NAMALWA (cell line): ENCODE measurements at regions not wholly inside any gene's neighbourhood (a gene's known extent, or its start where the extent isn't known, plus 50 kb on each side); places are given as distances from the start of the nearest gene placed in this dataset.

ENCODE experiments used
- DNase-seq: peaks from one replicate; pipeline ENCODE4 v3.0.0-alpha.2; 2015; ENCODE audit warnings: low spot score

GRCh38 chr5:124645396-124645795 is 101.0 kb downstream of the ZNF608 start:
- DNase-seq, result no peak

- no peak for DNase-seq
Observed at GRCh38 chr5:124644582-124644981, 101.9 kb downstream of the ZNF608 start.

GRCh38 chr5:124644138-124644537 is 102.3 kb downstream of the ZNF608 start:
- no peak for DNase-seq

- no peak for DNase-seq
Observed at GRCh38 chr5:124643336-124643735, 103.1 kb downstream of the ZNF608 start.

GRCh38 chr5:124642151-124642550 is 104.3 kb downstream of the ZNF608 start:
- DNase-seq, result no peak

GRCh38 chr5:124641154-124641792 is 105.2 kb downstream of the ZNF608 start:
- DNase-seq, result no peak

GRCh38 chr5:124639095-124639665 is 107.3 kb downstream of the ZNF608 start:
- no peak for DNase-seq

GRCh38 chr5:124637011-124637410 is 109.4 kb downstream of the ZNF608 start:
- DNase-seq, result no peak

- no peak for DNase-seq
Observed at GRCh38 chr5:124634741-124635323, 111.6 kb downstream of the ZNF608 start.

- no peak for DNase-seq
Observed at GRCh38 chr5:124634228-124634739, 112.2 kb downstream of the ZNF608 start.

GRCh38 chr5:124633209-124633608 is 113.2 kb downstream of the ZNF608 start:
- DNase-seq, result no peak

- DNase-seq, result no peak
Observed at GRCh38 chr5:124631874-124632550, 114.4 kb downstream of the ZNF608 start.

- DNase-seq, result no peak
Observed at GRCh38 chr5:124630767-124631704, 115.4 kb downstream of the ZNF608 start.

- no peak for DNase-seq
Observed at GRCh38 chr5:124628721-124629596, 117.5 kb downstream of the ZNF608 start.

GRCh38 chr5:124627815-124628595 is 118.4 kb downstream of the ZNF608 start:
- no peak for DNase-seq

- DNase-seq, result no peak
Observed at GRCh38 chr5:124626053-124626452, 120.4 kb downstream of the ZNF608 start.

- DNase-seq, result no peak
Observed at GRCh38 chr5:124623265-124623664, 123.2 kb downstream of the ZNF608 start.

GRCh38 chr5:124622851-124623250 is 123.6 kb downstream of the ZNF608 start:
- DNase-seq, result no peak

- no peak for DNase-seq
Observed at GRCh38 chr5:124621279-124621678, 125.2 kb downstream of the ZNF608 start.

- no peak for DNase-seq
Observed at GRCh38 chr5:124620743-124621142, 125.7 kb downstream of the ZNF608 start.
